Sigmoid colon (tissue), 4 donors: ENCODE measurements at regions not wholly inside any gene's neighbourhood (a gene's known extent, or its start where the extent isn't known, plus 50 kb on each side); places are given as distances from the start of the nearest gene placed in this dataset.
"Not testable (repeated sequence)": the region's sequence is repeated elsewhere in the genome, so short reads cannot be mapped to it uniquely, and the experiment has no call there.

Experiments
- CTCF ChIP-seq, 4 experiments: fragments of 450-650 bp in 3 of 4; fragments of 200-600 bp in 1 of 4; IDR thresholded peaks; one replicate each; pipeline ENCODE4 v1.5.1; 2016 to 2019; ENCODE audit warnings: antibody characterized with exemption in 4 of 4, mild to moderate bottlenecking in 3 of 4, moderate library complexity in 2 of 4
- EP300 ChIP-seq, 4 donors: sonication (generic); formaldehyde crosslinking; IDR thresholded peaks; one replicate each; pipeline ENCODE4 v1.6.1; 2017; ENCODE audit warnings: antibody characterized with exemption in 4 of 4
- POLR2AphosphoS5 ChIP-seq, 4 donors: sonication (generic); formaldehyde crosslinking; IDR thresholded peaks; one replicate each; pipeline ENCODE4 v1.6.1; 2017; ENCODE audit warnings: antibody characterized with exemption in 4 of 4

DNA sequence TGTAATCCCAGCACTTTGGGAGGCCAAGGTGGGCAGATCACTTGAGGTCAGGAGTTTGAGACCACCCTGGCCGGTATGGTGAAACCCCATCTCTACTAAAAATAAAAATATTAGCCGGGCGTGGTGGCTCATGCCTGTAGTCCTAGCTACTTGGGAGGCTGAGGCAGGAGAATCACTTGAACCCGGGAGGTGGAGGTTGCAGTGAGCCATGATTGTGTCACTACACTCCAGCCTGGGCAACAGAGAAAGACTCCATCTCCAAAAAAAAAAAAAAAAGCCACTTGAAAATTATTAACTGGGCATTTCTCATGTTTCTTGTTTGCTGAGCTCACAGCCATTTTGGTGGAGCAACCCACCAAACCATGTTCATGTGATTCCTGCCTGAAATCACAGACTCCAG lies 131.1 kb upstream of the LPP start:
- TF ChIP-seq CTCF, POLR2AphosphoS5, EP300 (IDR thresholded peaks at IDR 0.05): not testable (repeated sequence)
